Liver (tissue), 8 donors: ENCODE measurements at regions not wholly inside any gene's neighbourhood (a gene's known extent, or its start where the extent isn't known, plus 50 kb on each side); places are given as distances from the start of the nearest gene placed in this dataset.

Source experiments
- DNase-seq: peaks from one replicate; pipeline ENCODE4 v3.0.0-alpha.2; 2017; ENCODE audit warnings: low spot score
- H3K27ac ChIP-seq, 2 donors: one replicate each; pipeline ENCODE4 v1.7.0; 2013; ENCODE audit warnings: inconsistent platforms in 2 of 2, low read length in 2 of 2, control low read depth in 1 of 2, low read depth in 1 of 2, mild to moderate bottlenecking in 1 of 2
- H3K27me3 ChIP-seq, 4 donors: one replicate each; pipeline versions ENCODE4 v1.6.1 to v1.7.0; 2013; ENCODE audit warnings: low read length in 3 of 4, inconsistent platforms in 1 of 4, mild to moderate bottlenecking in 1 of 4, moderate library complexity in 1 of 4; ENCODE audit not compliant: control insufficient read depth in 4 of 4, insufficient read depth in 4 of 4
- H3K36me3 ChIP-seq, 4 donors: one replicate each; pipeline versions ENCODE4 v1.6.1 to v1.7.0; 2013; ENCODE audit warnings: low read length in 3 of 4, mild to moderate bottlenecking in 3 of 4, low read depth in 1 of 4, moderate library complexity in 1 of 4; ENCODE audit not compliant: control insufficient read depth in 4 of 4, insufficient read depth in 3 of 4
- H3K4me1 ChIP-seq, 4 donors: one replicate each; pipeline versions ENCODE4 v1.6.1 to v1.7.0; 2013; ENCODE audit warnings: low read length in 3 of 4, mild to moderate bottlenecking in 3 of 4, moderate library complexity in 1 of 4; ENCODE audit not compliant: control insufficient read depth in 4 of 4, insufficient read depth in 4 of 4
- H3K4me3 ChIP-seq, 3 donors: one replicate each; pipeline versions ENCODE4 v1.6.1 to v1.7.0; 2013; ENCODE audit warnings: low read length in 3 of 3, control low read depth in 1 of 3, low read depth in 1 of 3, mild to moderate bottlenecking in 1 of 3
- H3K9ac ChIP-seq, 2 donors: one replicate each; pipeline ENCODE4 v1.7.0; 2013; ENCODE audit warnings: low read length in 2 of 2, mild to moderate bottlenecking in 2 of 2, moderate library complexity in 2 of 2, control low read depth in 1 of 2, low read depth in 1 of 2
- H3K9me3 ChIP-seq, 4 donors: one replicate each; pipeline versions ENCODE4 v1.6.1 to v1.7.0; 2013; ENCODE audit warnings: low read length in 3 of 4; ENCODE audit not compliant: control insufficient read depth in 4 of 4
- CTCF ChIP-seq: fragments of 150-350 bp; IDR thresholded peaks from 2 replicates; pipeline ENCODE4 v1.5.1; 2017; ENCODE audit warnings: improper control_type of control experiment, low read depth, low read length; ENCODE audit not compliant: missing input control
- EGR1 ChIP-seq, 2 donors: IDR thresholded peaks; 2 replicates each; pipeline ENCODE4 v1.6.1; 2016 to 2018; ENCODE audit warnings: antibody characterized with exemption in 2 of 2, low read depth in 2 of 2
- FOXA1 ChIP-seq: IDR thresholded peaks from 2 replicates; pipeline ENCODE4 v1.6.1; 2016; ENCODE audit warnings: antibody characterized with exemption
- FOXA2 ChIP-seq: IDR thresholded peaks from 2 replicates; pipeline ENCODE4 v1.6.1; 2016; ENCODE audit warnings: antibody characterized with exemption
- GABPA ChIP-seq, 2 donors: IDR thresholded peaks in 1 of 2; conservative IDR thresholded peaks in 1 of 2; 2 replicates each; pipeline ENCODE4 v1.6.1; 2016; ENCODE audit warnings: antibody characterized with exemption in 2 of 2, mild to moderate bottlenecking in 1 of 2, moderate library complexity in 1 of 2
- HNF4A ChIP-seq, 2 donors: conservative IDR thresholded peaks; 2 replicates each; pipeline ENCODE4 v1.6.1; 2016; ENCODE audit warnings: antibody characterized with exemption in 2 of 2, mild to moderate bottlenecking in 2 of 2
- HNF4G ChIP-seq: IDR thresholded peaks from 2 replicates; pipeline ENCODE4 v1.6.1; 2016; ENCODE audit warnings: antibody characterized with exemption
- JUND ChIP-seq, 2 donors: IDR thresholded peaks; 2 replicates each; pipeline ENCODE4 v1.6.1; 2016; ENCODE audit warnings: antibody characterized with exemption in 2 of 2
- NR2F2 ChIP-seq: IDR thresholded peaks from 2 replicates; pipeline ENCODE4 v1.6.1; 2016; ENCODE audit warnings: antibody characterized with exemption
- RAD21 ChIP-seq, 2 donors: IDR thresholded peaks; 2 replicates each; pipeline ENCODE4 v1.6.1; 2016; ENCODE audit warnings: antibody characterized with exemption in 2 of 2, mild to moderate bottlenecking in 2 of 2
- RXRA ChIP-seq, 2 donors: IDR thresholded peaks; 2 replicates each; pipeline ENCODE4 v1.6.1; 2017 to 2018; ENCODE audit warnings: antibody characterized with exemption in 2 of 2, mild to moderate bottlenecking in 1 of 2
- SP1 ChIP-seq: IDR thresholded peaks from 2 replicates; pipeline ENCODE4 v1.6.1; 2018; ENCODE audit warnings: antibody characterized with exemption, mild to moderate bottlenecking
- YY1 ChIP-seq: IDR thresholded peaks from 2 replicates; pipeline ENCODE4 v1.6.1; 2016; ENCODE audit warnings: antibody characterized with exemption, mild to moderate bottlenecking
- WGBS: extraction: QIAGEN DNeasy Blood & Tissue Kit; methylation state at CpG from one replicate; pipeline ENCODE4 v1.1.7; 2013; 5-methylcytosine and 5-hydroxymethylcytosine counted together
- TF ChIP-seq, protein P1 (sequence below): IDR thresholded peaks from 2 replicates; pipeline ENCODE4 v1.6.1; 2016; ENCODE audit warnings: antibody characterized with exemption
- TF ChIP-seq, protein P2 (sequence below): IDR thresholded peaks from 2 replicates; pipeline ENCODE4 v1.6.1; 2016; ENCODE audit warnings: antibody characterized with exemption
- TF ChIP-seq, protein P3 (sequence below): IDR thresholded peaks from 2 replicates; pipeline ENCODE4 v1.6.1; 2016; ENCODE audit warnings: antibody characterized with exemption
- TF ChIP-seq, protein P4 (sequence below): IDR thresholded peaks from 2 replicates; pipeline ENCODE4 v1.6.1; 2016; ENCODE audit warnings: antibody characterized with exemption, mild to moderate bottlenecking
- donor health status: healthy.
- donor health status: healthy.
- donor health status: healthy.
- donor health status: healthy.
- donor health status: healthy.

DNA sequence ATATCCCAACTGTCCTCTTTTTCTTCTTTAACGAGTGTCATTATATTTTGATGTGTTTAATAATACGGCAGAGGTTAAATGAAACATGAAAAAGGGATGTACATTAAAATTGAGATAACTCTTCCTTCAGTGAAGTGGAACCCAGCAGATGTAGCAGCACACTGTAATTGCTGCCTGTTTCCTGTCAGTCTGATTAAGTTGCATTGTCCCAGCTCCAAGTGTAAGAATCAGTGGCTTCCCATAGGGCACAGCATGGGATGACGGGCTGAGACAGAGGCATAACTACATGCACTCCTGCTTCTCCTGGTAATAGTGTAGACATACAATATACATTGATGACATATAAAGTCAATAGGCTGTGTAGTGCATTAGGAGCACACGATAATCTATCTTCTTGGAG is 175.8 kb upstream of the TCF4 start:
- Histone ChIP-seq H3K9me3 (no peaks in the 10 kb centered on the region), H3K9ac (no peak overlapping the region), H3K36me3 (no peaks in the 10 kb centered on the region), H3K4me3 (no peak overlapping the region), H3K27me3 (no peaks in the 10 kb centered on the region), H3K4me1 (no peaks in the 10 kb centered on the region), H3K27ac (no peak overlapping the region)
- no peak for TF ChIP-seq SP1
- TF ChIP-seq RAD21 (IDR thresholded peaks at IDR 0.05): no peak
- TF ChIP-seq HNF4A (conservative IDR thresholded peaks at IDR 0.05): no peak
- TF ChIP-seq, protein P1, sequence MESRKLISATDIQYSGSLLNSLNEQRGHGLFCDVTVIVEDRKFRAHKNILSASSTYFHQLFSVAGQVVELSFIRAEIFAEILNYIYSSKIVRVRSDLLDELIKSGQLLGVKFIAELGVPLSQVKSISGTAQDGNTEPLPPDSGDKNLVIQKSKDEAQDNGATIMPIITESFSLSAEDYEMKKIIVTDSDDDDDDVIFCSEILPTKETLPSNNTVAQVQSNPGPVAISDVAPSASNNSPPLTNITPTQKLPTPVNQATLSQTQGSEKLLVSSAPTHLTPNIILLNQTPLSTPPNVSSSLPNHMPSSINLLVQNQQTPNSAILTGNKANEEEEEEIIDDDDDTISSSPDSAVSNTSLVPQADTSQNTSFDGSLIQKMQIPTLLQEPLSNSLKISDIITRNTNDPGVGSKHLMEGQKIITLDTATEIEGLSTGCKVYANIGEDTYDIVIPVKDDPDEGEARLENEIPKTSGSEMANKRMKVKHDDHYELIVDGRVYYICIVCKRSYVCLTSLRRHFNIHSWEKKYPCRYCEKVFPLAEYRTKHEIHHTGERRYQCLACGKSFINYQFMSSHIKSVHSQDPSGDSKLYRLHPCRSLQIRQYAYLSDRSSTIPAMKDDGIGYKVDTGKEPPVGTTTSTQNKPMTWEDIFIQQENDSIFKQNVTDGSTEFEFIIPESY: no peak
- no peak for TF ChIP-seq CTCF
- TF ChIP-seq, protein P2, sequence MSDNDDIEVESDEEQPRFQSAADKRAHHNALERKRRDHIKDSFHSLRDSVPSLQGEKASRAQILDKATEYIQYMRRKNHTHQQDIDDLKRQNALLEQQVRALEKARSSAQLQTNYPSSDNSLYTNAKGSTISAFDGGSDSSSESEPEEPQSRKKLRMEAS: no peak
- TF ChIP-seq, protein P3, sequence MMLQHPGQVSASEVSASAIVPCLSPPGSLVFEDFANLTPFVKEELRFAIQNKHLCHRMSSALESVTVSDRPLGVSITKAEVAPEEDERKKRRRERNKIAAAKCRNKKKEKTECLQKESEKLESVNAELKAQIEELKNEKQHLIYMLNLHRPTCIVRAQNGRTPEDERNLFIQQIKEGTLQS: no peak
- no peak for TF ChIP-seq RXRA (IDR thresholded peaks at IDR 0.05)
- no peak for TF ChIP-seq HNF4G
- no peak for TF ChIP-seq YY1
- no peak for TF ChIP-seq GABPA (IDR thresholded peaks at IDR 0.05 in 1 of 2, conservative IDR thresholded peaks at IDR 0.05 in 1 of 2)
- no peak for TF ChIP-seq NR2F2
- TF ChIP-seq, protein P4, sequence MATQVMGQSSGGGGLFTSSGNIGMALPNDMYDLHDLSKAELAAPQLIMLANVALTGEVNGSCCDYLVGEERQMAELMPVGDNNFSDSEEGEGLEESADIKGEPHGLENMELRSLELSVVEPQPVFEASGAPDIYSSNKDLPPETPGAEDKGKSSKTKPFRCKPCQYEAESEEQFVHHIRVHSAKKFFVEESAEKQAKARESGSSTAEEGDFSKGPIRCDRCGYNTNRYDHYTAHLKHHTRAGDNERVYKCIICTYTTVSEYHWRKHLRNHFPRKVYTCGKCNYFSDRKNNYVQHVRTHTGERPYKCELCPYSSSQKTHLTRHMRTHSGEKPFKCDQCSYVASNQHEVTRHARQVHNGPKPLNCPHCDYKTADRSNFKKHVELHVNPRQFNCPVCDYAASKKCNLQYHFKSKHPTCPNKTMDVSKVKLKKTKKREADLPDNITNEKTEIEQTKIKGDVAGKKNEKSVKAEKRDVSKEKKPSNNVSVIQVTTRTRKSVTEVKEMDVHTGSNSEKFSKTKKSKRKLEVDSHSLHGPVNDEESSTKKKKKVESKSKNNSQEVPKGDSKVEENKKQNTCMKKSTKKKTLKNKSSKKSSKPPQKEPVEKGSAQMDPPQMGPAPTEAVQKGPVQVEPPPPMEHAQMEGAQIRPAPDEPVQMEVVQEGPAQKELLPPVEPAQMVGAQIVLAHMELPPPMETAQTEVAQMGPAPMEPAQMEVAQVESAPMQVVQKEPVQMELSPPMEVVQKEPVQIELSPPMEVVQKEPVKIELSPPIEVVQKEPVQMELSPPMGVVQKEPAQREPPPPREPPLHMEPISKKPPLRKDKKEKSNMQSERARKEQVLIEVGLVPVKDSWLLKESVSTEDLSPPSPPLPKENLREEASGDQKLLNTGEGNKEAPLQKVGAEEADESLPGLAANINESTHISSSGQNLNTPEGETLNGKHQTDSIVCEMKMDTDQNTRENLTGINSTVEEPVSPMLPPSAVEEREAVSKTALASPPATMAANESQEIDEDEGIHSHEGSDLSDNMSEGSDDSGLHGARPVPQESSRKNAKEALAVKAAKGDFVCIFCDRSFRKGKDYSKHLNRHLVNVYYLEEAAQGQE: no peak
- no peak for TF ChIP-seq JUND (IDR thresholded peaks at IDR 0.05)
- WGBS: 77% methylated on average over 4 of the region's 4 CpGs
- no peak for DNase-seq

DNA sequence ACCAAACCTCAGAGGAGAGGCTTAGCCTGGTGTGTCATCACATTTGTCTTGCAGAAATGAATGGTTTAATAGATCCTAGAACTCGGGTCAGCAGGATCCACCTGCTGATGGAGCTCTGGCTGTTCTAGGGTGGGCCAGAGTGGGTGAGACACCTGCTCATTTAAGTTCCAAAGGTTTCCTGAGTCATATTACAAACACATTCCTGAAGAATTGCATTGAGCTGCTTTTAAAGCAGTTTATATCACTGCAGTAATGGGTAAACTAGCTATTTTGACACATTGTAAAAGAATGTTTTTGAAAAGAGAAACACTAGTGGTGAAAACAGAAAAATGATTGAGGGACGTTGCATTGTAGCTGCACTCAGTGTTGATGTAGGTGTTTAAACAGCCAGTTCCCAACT is 175.3 kb upstream of the TCF4 start:
- peaks cover 0 to 3% (median 0%) of the 10 kb centered on the region in 4 donors for H3K9me3 ChIP-seq
- 64% methylated on average over 2 of the region's 2 CpGs for WGBS
- TF ChIP-seq HNF4G (no peak), YY1 (no peak), FOXA2 (no peak), JUND (IDR thresholded peaks at IDR 0.05) (no peak), EGR1 (IDR thresholded peaks at IDR 0.05; ENCODE audit: low read depth in 2 of 2) (no peak), RAD21 (IDR thresholded peaks at IDR 0.05) (no peak), GABPA (IDR thresholded peaks at IDR 0.05 in 1 of 2, conservative IDR thresholded peaks at IDR 0.05 in 1 of 2) (no peak), HNF4A (conservative IDR thresholded peaks at IDR 0.05) (no peak), FOXA1 (no peak), SP1 (no peak)
- TF ChIP-seq, protein P3: no peak
- TF ChIP-seq, protein P2: no peak
- TF ChIP-seq, protein P4: no peak
- TF ChIP-seq, protein P1: no peak

More for the DNA sequence above, 175.3 kb upstream of the TCF4 start:
- no peak overlapping the region for H3K27ac ChIP-seq
- no peak overlapping the region for H3K9ac ChIP-seq
- no peaks in the 10 kb centered on the region for H3K36me3 ChIP-seq
- no peak for DNase-seq
- H3K27me3 ChIP-seq: no peaks in the 10 kb centered on the region
- H3K4me3 ChIP-seq: no peak overlapping the region
- no peaks in the 10 kb centered on the region for H3K4me1 ChIP-seq
